MM.1S (cell line): ENCODE measurements at regions not wholly inside any gene's neighbourhood (a gene's known extent, or its start where the extent isn't known, plus 50 kb on each side); places are given as distances from the start of the nearest gene placed in this dataset.

Experiments
- DNase-seq: peaks from one replicate; pipeline ENCODE4 v3.0.0-alpha.2; 2015
- H2AFZ ChIP-seq: fragments of 300-600 bp; sonication (generic); 2 replicates; pipeline ENCODE4 v1.6.0; 2016; ENCODE audit warnings: antibody characterized with exemption, low read length
- H3F3A ChIP-seq: fragments of 300-600 bp; sonication (generic); 2 replicates; pipeline ENCODE4 v1.6.1; 2016; ENCODE audit warnings: mild to moderate bottlenecking, antibody characterized with exemption, low read length, moderate library complexity, mixed read lengths; ENCODE audit not compliant: insufficient read depth
- H3K27ac ChIP-seq: fragments of 300-600 bp; sonication (generic); 2 replicates; pipeline ENCODE4 v1.5.1; 2016; ENCODE audit warnings: mild to moderate bottlenecking, low read length
- H3K27me3 ChIP-seq: fragments of 300-600 bp; sonication (generic); replicated peaks from 2 replicates; pipeline ENCODE4 v1.6.0; 2016; ENCODE audit warnings: low read length; ENCODE audit not compliant: insufficient read depth
- H3K36me3 ChIP-seq: fragments of 300-600 bp; sonication (generic); replicated peaks from 2 replicates; pipeline ENCODE4 v1.6.1; 2016; ENCODE audit warnings: mild to moderate bottlenecking, low read length, mixed read lengths; ENCODE audit not compliant: insufficient read depth
- H3K4me1 ChIP-seq: fragments of 300-600 bp; sonication (generic); 2 replicates; pipeline ENCODE4 v1.6.1; 2016; ENCODE audit warnings: low read length, mixed read lengths
- H3K4me2 ChIP-seq: fragments of 300-600 bp; sonication (generic); 2 replicates; pipeline ENCODE4 v1.6.0; 2016; ENCODE audit warnings: low read depth, low read length
- H3K4me3 ChIP-seq: fragments of 300-600 bp; sonication (generic); 2 replicates; pipeline ENCODE4 v1.5.1; 2016; ENCODE audit warnings: low read length, mixed read lengths
- H3K79me2 ChIP-seq: fragments of 300-600 bp; sonication (generic); 2 replicates; pipeline ENCODE4 v1.6.1; 2016; ENCODE audit warnings: mixed run types, low read length, mixed read lengths
- H3K9ac ChIP-seq: fragments of 300-600 bp; sonication (generic); 2 replicates; pipeline ENCODE4 v1.6.1; 2016; ENCODE audit warnings: low read length, mixed read lengths
- H3K9me2 ChIP-seq: fragments of 300-600 bp; sonication (generic); replicated peaks from 2 replicates; pipeline ENCODE4 v1.6.1; 2016; ENCODE audit warnings: mild to moderate bottlenecking, low read length, mixed read lengths; ENCODE audit not compliant: insufficient read depth
- H3K9me3 ChIP-seq: fragments of 300-600 bp; sonication (generic); replicated peaks from 2 replicates; pipeline ENCODE4 v1.6.1; 2016; ENCODE audit warnings: mild to moderate bottlenecking, low read length, mixed read lengths; ENCODE audit not compliant: insufficient read depth
- H4K20me1 ChIP-seq: fragments of 300-600 bp; sonication (generic); 2 replicates; pipeline ENCODE4 v1.6.1; 2016; ENCODE audit warnings: mild to moderate bottlenecking, low read length, moderate library complexity, mixed read lengths; ENCODE audit not compliant: insufficient read depth
- EZH2 ChIP-seq: fragments of 300-600 bp; sonication (generic); optimal IDR thresholded peaks from 2 replicates; pipeline ENCODE3; 2017; ENCODE audit warnings: low read depth, mild to moderate bottlenecking, antibody characterized with exemption, low read length, mixed read lengths
- EZH2phosphoT487 ChIP-seq: fragments of 300-600 bp; sonication (generic); IDR thresholded peaks from 2 replicates; pipeline ENCODE4 v1.6.1; 2018; ENCODE audit warnings: antibody characterized with exemption, low read length
- TF ChIP-seq, protein P1 (sequence below): fragments of 300-600 bp; sonication (generic); IDR thresholded peaks from 2 replicates; pipeline ENCODE4 v1.5.1; 2016; ENCODE audit warnings: antibody characterized with exemption, low read length, mixed read lengths

DNA sequence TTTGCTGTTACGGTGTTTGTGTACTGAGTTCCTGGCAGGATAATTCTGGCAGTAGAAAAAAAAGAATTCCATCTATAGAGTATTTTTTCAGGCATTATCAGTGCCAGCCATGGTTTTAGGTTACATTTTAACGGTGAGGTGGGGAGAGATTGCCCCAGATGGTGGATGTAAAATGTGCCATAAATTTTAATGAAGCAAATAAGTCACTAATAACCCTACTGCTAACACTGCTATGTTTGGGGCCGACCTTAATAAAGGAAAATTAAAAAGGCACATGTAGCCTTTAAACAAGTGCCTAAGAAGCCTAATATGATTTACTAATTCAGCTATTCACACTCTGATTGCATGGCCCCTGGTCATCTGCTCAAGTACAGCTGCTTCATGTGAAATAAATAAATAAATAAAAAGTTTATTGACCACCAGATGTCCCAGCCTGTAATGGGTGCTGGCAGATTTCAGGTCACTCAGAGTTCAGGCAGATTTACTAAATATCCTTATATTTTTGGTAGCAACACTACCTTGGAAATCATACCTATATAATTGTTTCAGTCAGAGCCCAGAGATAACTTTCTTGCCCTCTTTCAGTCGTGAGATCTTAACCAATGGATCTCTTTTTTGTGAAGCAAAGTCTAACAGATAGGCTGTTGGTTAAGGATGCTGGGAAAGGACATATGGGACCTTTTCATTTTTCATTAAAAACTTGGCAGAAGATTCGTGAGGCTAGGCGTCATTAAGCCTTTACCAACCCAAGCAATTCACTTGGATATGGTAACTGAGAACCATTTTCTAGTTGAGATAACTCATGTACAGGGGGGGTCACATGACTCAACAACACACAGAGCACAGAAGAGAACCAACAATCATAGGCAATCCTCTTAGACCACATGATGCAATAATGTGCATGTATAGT, 495.0 kb upstream of the NRSN1 start:
- TF ChIP-seq EZH2 (no peak), EZH2phosphoT487 (no peak)
- TF ChIP-seq, protein P1, sequence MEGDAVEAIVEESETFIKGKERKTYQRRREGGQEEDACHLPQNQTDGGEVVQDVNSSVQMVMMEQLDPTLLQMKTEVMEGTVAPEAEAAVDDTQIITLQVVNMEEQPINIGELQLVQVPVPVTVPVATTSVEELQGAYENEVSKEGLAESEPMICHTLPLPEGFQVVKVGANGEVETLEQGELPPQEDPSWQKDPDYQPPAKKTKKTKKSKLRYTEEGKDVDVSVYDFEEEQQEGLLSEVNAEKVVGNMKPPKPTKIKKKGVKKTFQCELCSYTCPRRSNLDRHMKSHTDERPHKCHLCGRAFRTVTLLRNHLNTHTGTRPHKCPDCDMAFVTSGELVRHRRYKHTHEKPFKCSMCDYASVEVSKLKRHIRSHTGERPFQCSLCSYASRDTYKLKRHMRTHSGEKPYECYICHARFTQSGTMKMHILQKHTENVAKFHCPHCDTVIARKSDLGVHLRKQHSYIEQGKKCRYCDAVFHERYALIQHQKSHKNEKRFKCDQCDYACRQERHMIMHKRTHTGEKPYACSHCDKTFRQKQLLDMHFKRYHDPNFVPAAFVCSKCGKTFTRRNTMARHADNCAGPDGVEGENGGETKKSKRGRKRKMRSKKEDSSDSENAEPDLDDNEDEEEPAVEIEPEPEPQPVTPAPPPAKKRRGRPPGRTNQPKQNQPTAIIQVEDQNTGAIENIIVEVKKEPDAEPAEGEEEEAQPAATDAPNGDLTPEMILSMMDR = no peak
- Histone ChIP-seq H3F3A (no peaks in the 10 kb centered on the region), H3K9me2 (no peaks in the 10 kb centered on the region), H3K36me3 (no peaks in the 10 kb centered on the region), H4K20me1 (no peaks in the 10 kb centered on the region), H3K27ac (no peak overlapping the region), H3K4me2 (no peak overlapping the region), H2AFZ (no peak overlapping the region), H3K4me3 (no peak overlapping the region), H3K27me3 (no peaks in the 10 kb centered on the region), H3K79me2 (no peaks in the 10 kb centered on the region), H3K4me1 (no peaks in the 10 kb centered on the region), H3K9ac (no peak overlapping the region), H3K9me3 (no peaks in the 10 kb centered on the region)
- DNase-seq = no peak

DNA sequence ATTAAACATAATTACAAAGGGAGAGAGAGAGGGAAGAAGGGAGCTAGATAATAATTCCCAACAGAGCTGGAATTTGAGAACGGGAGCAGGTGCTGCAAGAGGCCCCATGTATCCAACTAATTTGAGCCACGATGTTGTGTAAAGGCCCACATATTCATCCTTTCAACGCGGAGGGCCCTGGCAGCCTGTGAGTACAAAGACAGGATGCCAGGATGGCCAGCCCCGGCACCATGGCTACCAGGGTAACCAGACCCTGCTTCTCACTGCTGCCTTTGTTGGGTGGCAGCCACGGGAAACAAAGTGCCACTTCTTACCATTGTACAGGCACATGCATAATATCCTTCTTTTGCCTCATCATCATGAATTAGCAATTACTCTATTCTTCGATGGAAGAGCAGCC, 492.0 kb upstream of the NRSN1 start:
- Histone ChIP-seq H3K4me2 (no peak overlapping the region), H4K20me1 (no peaks in the 10 kb centered on the region), H3K9me3 (no peaks in the 10 kb centered on the region), H3K9me2 (no peaks in the 10 kb centered on the region), H3K4me1 (no peaks in the 10 kb centered on the region), H3K4me3 (no peak overlapping the region), H3K27me3 (no peaks in the 10 kb centered on the region), H3K79me2 (no peaks in the 10 kb centered on the region), H3K27ac (no peak overlapping the region), H3F3A (no peaks in the 10 kb centered on the region), H3K36me3 (no peaks in the 10 kb centered on the region), H3K9ac (no peak overlapping the region), H2AFZ (no peak overlapping the region)
- DNase-seq = no peak
- TF ChIP-seq EZH2 = no peak
- TF ChIP-seq, protein P1 = no peak
- no peak for TF ChIP-seq EZH2phosphoT487

DNA sequence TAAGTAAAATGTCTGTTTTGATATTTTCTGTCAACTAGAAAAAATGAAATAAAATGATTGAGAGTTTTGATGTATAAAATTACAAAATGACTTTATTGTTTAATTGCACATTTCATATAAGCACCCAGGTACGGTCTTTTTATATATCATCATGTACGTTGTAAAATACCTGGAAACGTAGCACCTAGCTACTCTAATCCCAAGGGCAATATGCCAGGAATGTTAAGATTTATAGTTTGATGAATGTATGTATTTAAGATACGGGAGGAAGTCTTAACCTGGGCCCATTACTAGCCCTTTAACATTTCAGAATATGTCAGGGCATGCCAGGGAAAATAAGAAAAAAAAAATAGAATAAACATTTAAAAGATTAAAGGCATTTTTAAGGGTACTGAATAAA, 490.9 kb upstream of the NRSN1 start:
- Histone ChIP-seq H3F3A (no peaks in the 10 kb centered on the region), H3K27me3 (no peaks in the 10 kb centered on the region), H3K36me3 (no peaks in the 10 kb centered on the region), H3K9me2 (no peaks in the 10 kb centered on the region), H3K9me3 (no peaks in the 10 kb centered on the region), H3K4me1 (no peaks in the 10 kb centered on the region), H4K20me1 (no peaks in the 10 kb centered on the region), H3K79me2 (no peaks in the 10 kb centered on the region), H2AFZ (no peak overlapping the region), H3K9ac (no peak overlapping the region), H3K4me2 (no peak overlapping the region), H3K4me3 (no peak overlapping the region), H3K27ac (no peak overlapping the region)
- no peak for TF ChIP-seq EZH2
- TF ChIP-seq EZH2phosphoT487 = no peak
- TF ChIP-seq, protein P1 = no peak
- no peak for DNase-seq
